Skeletal muscle satellite cell (primary cell): ENCODE measurements at regions not wholly inside any gene's neighbourhood (a gene's known extent, or its start where the extent isn't known, plus 50 kb on each side); places are given as distances from the start of the nearest gene placed in this dataset.

ENCODE experiments used
- H3K27me3 ChIP-seq: 2 replicates; pipeline ENCODE4 v1.7.0; 2013; ENCODE audit warnings: low read length; ENCODE audit not compliant: control insufficient read depth, insufficient read depth
- H3K36me3 ChIP-seq: 2 replicates; pipeline ENCODE4 v1.7.0; 2013; ENCODE audit warnings: mild to moderate bottlenecking, control low read depth, low read length; ENCODE audit not compliant: insufficient read depth
- H3K4me1 ChIP-seq: 2 replicates; pipeline ENCODE4 v1.7.0; 2013; ENCODE audit warnings: low read length; ENCODE audit not compliant: control insufficient read depth, insufficient read depth
- H3K4me2 ChIP-seq: 2 replicates; pipeline ENCODE4 v1.7.0; 2013; ENCODE audit warnings: mild to moderate bottlenecking, low read length
- H3K4me3 ChIP-seq: 2 replicates; pipeline ENCODE4 v1.7.0; 2013; ENCODE audit warnings: low read length
- H3K9ac ChIP-seq: 2 replicates; pipeline ENCODE4 v1.7.0; 2013; ENCODE audit warnings: mild to moderate bottlenecking, low read depth, low read length, moderate library complexity
- H3K9me3 ChIP-seq: replicated peaks from 2 replicates; pipeline ENCODE4 v1.7.0; 2013; ENCODE audit warnings: mild to moderate bottlenecking, control low read depth, low read length

- Histone ChIP-seq H3K36me3 (no peaks in the 10 kb centered on the region), H3K4me3 (no peak overlapping the region), H3K9me3 (no peaks in the 10 kb centered on the region), H3K4me2 (no peak overlapping the region), H3K9ac (no peak overlapping the region), H3K4me1 (no peaks in the 10 kb centered on the region), H3K27me3 (no peaks in the 10 kb centered on the region)
Observed at GRCh38 chrX:20753076-20753475, 486.4 kb upstream of the RPS6KA3 start.

- H3K9ac ChIP-seq: no peak overlapping the region
- H3K9me3 ChIP-seq: no peaks in the 10 kb centered on the region
- no peak overlapping the region for H3K4me3 ChIP-seq
- no peaks in the 10 kb centered on the region for H3K27me3 ChIP-seq
- H3K36me3 ChIP-seq: no peaks in the 10 kb centered on the region
- no peak overlapping the region for H3K4me2 ChIP-seq
- H3K4me1 ChIP-seq: peaks cover 8% of the 10 kb centered on the region
Observed at GRCh38 chrX:20746690-20747089, 480.0 kb upstream of the RPS6KA3 start.

- no peak overlapping the region for H3K4me3 ChIP-seq
Observed at GRCh38 chrX:20743046-20743445, 476.3 kb upstream of the RPS6KA3 start.

GRCh38 chrX:20742106-20742505, 475.4 kb upstream of the RPS6KA3 start:
- Histone ChIP-seq H3K9me3 (no peaks in the 10 kb centered on the region), H3K4me2 (no peak overlapping the region), H3K36me3 (no peaks in the 10 kb centered on the region), H3K9ac (no peak overlapping the region), H3K4me1 (peaks cover 8% of the 10 kb centered on the region), H3K4me3 (no peak overlapping the region), H3K27me3 (no peaks in the 10 kb centered on the region)

More at GRCh38 chrX:20743046-20743445, 476.3 kb upstream of the RPS6KA3 start:
- H3K4me1 ChIP-seq: peaks cover 8% of the 10 kb centered on the region
- H3K27me3 ChIP-seq: no peaks in the 10 kb centered on the region
- H3K36me3 ChIP-seq: no peaks in the 10 kb centered on the region
- no peaks in the 10 kb centered on the region for H3K9me3 ChIP-seq
- H3K9ac ChIP-seq: no peak overlapping the region
- H3K4me2 ChIP-seq: no peak overlapping the region

- no peaks in the 10 kb centered on the region for H3K36me3 ChIP-seq
- H3K4me3 ChIP-seq: no peak overlapping the region
- peaks cover 8% of the 10 kb centered on the region for H3K4me1 ChIP-seq
- no peak overlapping the region for H3K4me2 ChIP-seq
- no peaks in the 10 kb centered on the region for H3K27me3 ChIP-seq
- H3K9me3 ChIP-seq: no peaks in the 10 kb centered on the region
- H3K9ac ChIP-seq: no peak overlapping the region
Observed at GRCh38 chrX:20740443-20740842, 473.7 kb upstream of the RPS6KA3 start.

GRCh38 chrX:20739038-20739745, 472.5 kb upstream of the RPS6KA3 start:
- no peaks in the 10 kb centered on the region for H3K27me3 ChIP-seq
- no peaks in the 10 kb centered on the region for H3K9me3 ChIP-seq
- no peak overlapping the region for H3K9ac ChIP-seq
- H3K36me3 ChIP-seq: no peaks in the 10 kb centered on the region
- no peak overlapping the region for H3K4me3 ChIP-seq
- no peak overlapping the region for H3K4me2 ChIP-seq
- H3K4me1 ChIP-seq: peaks cover 8% of the 10 kb centered on the region

DNA sequence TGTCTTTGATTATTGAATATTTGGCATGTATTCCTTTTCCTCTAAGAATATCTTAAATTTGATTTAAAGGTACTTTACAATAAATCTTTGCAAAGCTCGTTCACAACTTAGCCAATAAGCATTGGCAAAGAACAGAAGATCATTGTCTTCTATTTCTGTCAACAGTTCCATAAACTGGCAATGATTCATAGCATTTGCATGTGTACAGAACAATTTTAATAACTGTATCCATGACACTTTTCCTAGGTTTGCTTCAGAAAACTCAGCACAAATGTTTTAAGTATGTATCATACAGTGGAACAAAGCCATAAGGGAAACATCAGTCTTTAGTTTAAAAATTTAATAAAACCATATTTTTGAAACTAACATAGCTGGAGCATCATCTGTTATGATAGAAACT, 462.7 kb upstream of the RPS6KA3 start:
- Histone ChIP-seq H3K9ac (no peak overlapping the region), H3K4me3 (no peak overlapping the region), H3K4me1 (peaks cover 29% of the 10 kb centered on the region), H3K27me3 (no peaks in the 10 kb centered on the region), H3K4me2 (peak overlapping the region; percentile 28), H3K36me3 (no peaks in the 10 kb centered on the region), H3K9me3 (no peaks in the 10 kb centered on the region)

DNA sequence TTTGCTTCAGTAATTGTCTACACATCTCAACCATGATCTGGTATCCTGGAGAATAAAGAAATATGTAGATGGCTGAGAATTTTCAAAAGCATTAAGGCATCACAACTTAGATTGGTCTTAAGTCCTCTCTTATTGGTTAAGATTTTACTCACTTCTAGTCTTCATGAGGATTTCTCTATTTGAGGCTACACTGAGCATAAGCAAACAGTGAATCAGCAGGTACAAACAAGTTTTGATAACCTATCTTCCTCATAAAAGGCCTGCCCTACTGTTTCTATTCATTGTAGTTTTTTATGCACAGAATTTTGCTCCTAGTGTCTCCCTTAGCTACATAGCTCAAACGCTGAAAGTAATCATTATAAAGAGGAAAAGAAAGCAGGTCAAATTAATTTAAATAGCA, 460.7 kb upstream of the RPS6KA3 start:
- Histone ChIP-seq H3K4me1 (peaks cover 29% of the 10 kb centered on the region), H3K4me2 (no peak overlapping the region), H3K4me3 (no peak overlapping the region), H3K27me3 (no peaks in the 10 kb centered on the region), H3K36me3 (no peaks in the 10 kb centered on the region), H3K9me3 (no peaks in the 10 kb centered on the region), H3K9ac (no peak overlapping the region)

- Histone ChIP-seq H3K9ac (no peak overlapping the region), H3K27me3 (no peaks in the 10 kb centered on the region), H3K4me1 (no peaks in the 10 kb centered on the region), H3K9me3 (peaks cover 5% of the 10 kb centered on the region), H3K36me3 (no peaks in the 10 kb centered on the region), H3K4me2 (no peak overlapping the region), H3K4me3 (no peak overlapping the region)
Observed at GRCh38 chrX:20720954-20721626, 454.4 kb upstream of the RPS6KA3 start.

DNA sequence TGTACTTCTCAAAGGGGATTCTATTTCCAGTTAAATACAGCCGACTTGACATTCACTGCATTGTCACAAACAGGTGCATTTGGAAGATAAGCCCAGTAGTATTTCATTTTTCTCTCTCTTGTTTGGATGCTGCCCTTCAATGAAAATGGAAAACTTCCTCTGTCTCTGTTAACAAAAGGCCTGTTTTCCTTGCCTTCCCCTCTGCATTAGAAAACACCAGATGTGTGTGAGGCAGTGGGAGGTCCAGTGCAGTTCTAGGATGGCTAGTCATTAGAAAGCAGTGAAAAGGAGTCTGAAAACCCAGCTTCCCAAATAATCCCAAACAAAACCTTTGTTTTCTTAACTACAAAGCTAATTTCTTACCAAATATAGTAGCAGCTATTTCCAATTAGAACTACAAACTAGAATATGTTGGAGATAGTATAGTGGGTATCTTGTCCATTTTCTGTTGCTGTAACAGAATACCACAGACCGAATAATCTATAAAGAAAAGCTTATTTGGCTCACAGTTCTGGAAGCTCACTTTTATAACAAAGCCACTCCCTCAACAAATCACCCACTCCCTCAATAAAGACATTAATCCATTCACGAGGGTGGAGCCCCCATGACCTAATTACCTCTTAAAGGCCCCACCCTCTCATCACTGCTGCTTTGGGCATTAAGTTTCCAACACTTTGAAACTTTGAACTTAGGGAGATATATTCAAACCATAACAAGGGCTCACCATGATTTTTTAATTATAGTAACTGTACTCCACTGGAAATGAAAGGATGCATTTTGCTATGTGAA, 452.1 kb upstream of the RPS6KA3 start:
- Histone ChIP-seq H3K27me3 (no peaks in the 10 kb centered on the region), H3K4me3 (no peak overlapping the region), H3K9me3 (peaks cover 5% of the 10 kb centered on the region), H3K36me3 (no peaks in the 10 kb centered on the region), H3K4me2 (no peak overlapping the region), H3K9ac (no peak overlapping the region), H3K4me1 (no peaks in the 10 kb centered on the region)

- H3K27me3 ChIP-seq: no peaks in the 10 kb centered on the region
- H3K9me3 ChIP-seq: peaks cover 5% of the 10 kb centered on the region
- H3K36me3 ChIP-seq: no peaks in the 10 kb centered on the region
- no peak overlapping the region for H3K9ac ChIP-seq
- no peak overlapping the region for H3K4me2 ChIP-seq
- H3K4me1 ChIP-seq: no peaks in the 10 kb centered on the region
- H3K4me3 ChIP-seq: no peak overlapping the region
Observed at GRCh38 chrX:20715176-20715575, 448.5 kb upstream of the RPS6KA3 start.
